Spleen (tissue), 7 donors: ENCODE measurements at regions not wholly inside any gene's neighbourhood (a gene's known extent, or its start where the extent isn't known, plus 50 kb on each side); places are given as distances from the start of the nearest gene placed in this dataset.

Experiments
- CTCF ChIP-seq, 11 experiments: fragments of 200-600 bp in 7 of 11; fragments of 450-650 bp in 4 of 11; sonication (generic) in 4 of 11; IDR thresholded peaks in 8 of 11; conservative IDR thresholded peaks in 3 of 11; 1 replicate in 7 of 11; 2 replicates in 4 of 11; pipeline versions ENCODE4 v1.4.0 to v1.8.0; 2016 to 2021; ENCODE audit warnings: antibody characterized with exemption in 11 of 11, inconsistent platforms in 4 of 11, mild to moderate bottlenecking in 1 of 11
- POLR2A ChIP-seq, 3 donors: fragments of 450-650 bp; IDR thresholded peaks; one replicate each; pipeline ENCODE4 v1.5.1; 2017; ENCODE audit warnings: antibody characterized with exemption in 3 of 3, mild to moderate bottlenecking in 1 of 3
- POLR2AphosphoS5 ChIP-seq, 3 donors: sonication (generic); formaldehyde crosslinking; IDR thresholded peaks; one replicate each; pipeline ENCODE4 v1.5.1; 2017; ENCODE audit warnings: antibody characterized with exemption in 3 of 3
- donor health status: DM: no; HTN: no; CAD: no; lungs with moderate emphysema.
- donor health status: DM: no; HTN: no; CAD: no.
- donor health status: DM: no; HTN: no; CAD: no.

- TF ChIP-seq CTCF (IDR thresholded peaks at IDR 0.05 in 8 of 11, conservative IDR thresholded peaks at IDR 0.05 in 3 of 11) (no peak), POLR2A (IDR thresholded peaks at IDR 0.05) (no peak), POLR2AphosphoS5 (IDR thresholded peaks at IDR 0.05) (no peak)
Measured at GRCh38 chr9:32128546-32128945, 255.9 kb upstream of the ACO1 start.
